CD8-positive, alpha-beta memory T cell (primary cell): ENCODE measurements at regions not wholly inside any gene's neighbourhood (a gene's known extent, or its start where the extent isn't known, plus 50 kb on each side); places are given as distances from the start of the nearest gene placed in this dataset.

Source experiments
- CTCF ChIA-PET: fragments of 350-600 bp; sonication (Branson Sonifier 250); formaldehyde crosslinking; loops from one replicate; lab custom pipeline; 2021; ENCODE audit warnings: antibody characterized with exemption; lab: Charles Lee
- POLR2A ChIA-PET: fragments of 350-600 bp; sonication (Branson Sonifier 250); formaldehyde crosslinking; loops from one replicate; lab custom pipeline; 2021; ENCODE audit warnings: antibody characterized with exemption; lab: Charles Lee
- DNase-seq, 5 donors: peaks; one replicate each; pipeline versions ENCODE4 v3.0.0 to v3.0.0-alpha.2; 2020 to 2022; ENCODE audit warnings: mixed read lengths in 1 of 5
- H3K27ac ChIP-seq: one replicate; pipeline ENCODE4 v1.7.0; 2013; ENCODE audit warnings: low read depth, mild to moderate bottlenecking, low read length, moderate library complexity
- H3K27me3 ChIP-seq: 2 replicates; pipeline ENCODE4 v1.7.0; 2013; ENCODE audit warnings: low read length, mild to moderate bottlenecking; ENCODE audit not compliant: insufficient read depth, poor library complexity, severe bottlenecking
- H3K36me3 ChIP-seq: 2 replicates; pipeline ENCODE4 v1.7.0; 2013; ENCODE audit warnings: mild to moderate bottlenecking, low read length, moderate library complexity; ENCODE audit not compliant: insufficient read depth
- H3K4me1 ChIP-seq: 2 replicates; pipeline ENCODE4 v1.7.0; 2013; ENCODE audit warnings: mild to moderate bottlenecking, low read length, moderate library complexity; ENCODE audit not compliant: insufficient read depth
- H3K4me3 ChIP-seq: 2 replicates; pipeline ENCODE4 v1.7.0; 2013; ENCODE audit warnings: mild to moderate bottlenecking, low read length
- H3K9me3 ChIP-seq: 2 replicates; pipeline ENCODE4 v1.7.0; 2013; ENCODE audit warnings: mild to moderate bottlenecking, low read length
- H3K27ac Mint-ChIP-seq, 8 donors: one replicate each; pipeline ENCODE4 v1.8.0; 2020 to 2021; ENCODE audit warnings: mixed read lengths in 8 of 8, mild to moderate bottlenecking in 6 of 8, inconsistent platforms in 3 of 8, moderate library complexity in 3 of 8
- H3K27me3 Mint-ChIP-seq, 2 donors: one replicate each; pipeline ENCODE4 v1.8.0; 2020 to 2021; ENCODE audit warnings: mixed read lengths in 2 of 2, mild to moderate bottlenecking in 1 of 2, moderate library complexity in 1 of 2
- H3K36me3 Mint-ChIP-seq, 3 donors: one replicate each; pipeline ENCODE4 v1.8.0; 2020 to 2021; ENCODE audit warnings: mixed read lengths in 3 of 3, inconsistent platforms in 1 of 3, mild to moderate bottlenecking in 1 of 3
- H3K4me1 Mint-ChIP-seq, 3 donors: one replicate each; pipeline ENCODE4 v1.8.0; 2020 to 2021; ENCODE audit warnings: mixed read lengths in 3 of 3, inconsistent platforms in 1 of 3, mild to moderate bottlenecking in 1 of 3
- H3K4me3 Mint-ChIP-seq, 7 donors: one replicate each; pipeline ENCODE4 v1.8.0; 2020 to 2021; ENCODE audit warnings: mixed read lengths in 7 of 7, mild to moderate bottlenecking in 6 of 7, moderate library complexity in 4 of 7, inconsistent platforms in 2 of 7
- H3K9me3 Mint-ChIP-seq, 5 donors: one replicate each; pipeline ENCODE4 v1.8.0; 2020 to 2022; ENCODE audit warnings: mixed read lengths in 5 of 5, mild to moderate bottlenecking in 3 of 5, moderate library complexity in 2 of 5, inconsistent platforms in 1 of 5

GRCh38 chr15:91400481-91400880, 300.4 kb downstream of the SV2B start:
- CTCF ChIA-PET: no interaction called here
- H3K27me3 Mint-ChIP-seq: peaks cover 4 to 8% of the 10 kb centered on the region in 2 donors
- Histone ChIP-seq H3K27ac (no peak overlapping the region), H3K36me3 (no peaks in the 10 kb centered on the region), H3K27me3 (no peaks in the 10 kb centered on the region), H3K9me3 (no peaks in the 10 kb centered on the region), H3K4me3 (no peak overlapping the region), H3K4me1 (no peaks in the 10 kb centered on the region)
- no peaks in the 10 kb centered on the region for H3K4me1 Mint-ChIP-seq
- H3K36me3 Mint-ChIP-seq: peaks cover 0 to 5% (median 0%) of the 10 kb centered on the region in 3 donors
- DNase-seq: no peak
- no peak overlapping the region for H3K27ac Mint-ChIP-seq
- peaks cover 0 to 6% (median 5%) of the 10 kb centered on the region in 5 donors for H3K9me3 Mint-ChIP-seq
- POLR2A ChIA-PET: no interaction called here
- no peak overlapping the region for H3K4me3 Mint-ChIP-seq

GRCh38 chr15:91407269-91407889, 307.3 kb downstream of the SV2B start:
- Histone ChIP-seq H3K27ac (no peak overlapping the region), H3K4me1 (peaks cover 15% of the 10 kb centered on the region), H3K36me3 (no peaks in the 10 kb centered on the region), H3K27me3 (no peaks in the 10 kb centered on the region), H3K4me3 (no peak overlapping the region), H3K9me3 (no peaks in the 10 kb centered on the region)
- ChIA-PET POLR2A (no interaction called here), CTCF (interaction anchor here (0.9 to 1.0 kb wide), 2 partner anchors 16 to 38 kb away, joined by 3 read pairs; no protein-coding TSS in a partner anchor)
- Mint-ChIP-seq H3K27ac (peak overlapping the region in 3 of 8 donors; percentile 21 to 62 (median 47)), H3K4me3 (peak overlapping the region in 3 of 7 donors; percentile 3 to 19 (median 11)), H3K4me1 (peaks cover 15 to 31% (median 22%) of the 10 kb centered on the region in 3 donors), H3K36me3 (no peaks in the 10 kb centered on the region), H3K27me3 (peaks cover 3 to 4% of the 10 kb centered on the region in 2 donors), H3K9me3 (no peaks in the 10 kb centered on the region)
- DNase-seq: peak in 1 of 5 donors; percentile 16

DNA sequence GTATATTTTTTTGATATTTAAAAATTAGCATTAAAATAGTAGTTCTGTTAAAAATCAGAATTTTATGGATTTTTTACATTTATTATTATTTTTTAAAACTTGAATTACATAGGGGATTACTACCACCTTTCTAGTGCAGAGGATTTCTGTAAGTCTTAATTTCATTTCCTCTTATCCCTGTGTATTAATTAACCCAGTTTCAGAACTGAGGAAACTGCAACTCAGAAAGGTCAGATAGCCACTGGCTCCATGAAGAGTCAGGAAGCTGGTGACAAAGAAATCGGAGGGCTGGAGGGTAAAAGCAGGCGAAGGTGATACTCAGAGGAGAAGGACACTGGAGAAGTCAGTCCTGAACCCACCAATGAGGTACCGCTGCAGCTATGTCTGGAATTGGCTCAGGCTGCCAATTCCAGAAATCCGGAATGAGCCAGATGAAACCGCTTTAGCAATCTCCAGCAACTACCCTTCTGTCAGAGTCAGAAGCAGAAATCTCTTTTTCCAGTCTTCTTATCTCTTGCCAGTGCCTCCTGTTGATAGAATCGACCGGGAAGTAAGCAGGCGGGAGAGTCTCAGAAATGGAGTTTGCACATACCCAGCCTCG, 308.5 kb downstream of the SV2B start:
- Mint-ChIP-seq H3K9me3 (no peaks in the 10 kb centered on the region), H3K27ac (no peak overlapping the region), H3K36me3 (no peaks in the 10 kb centered on the region), H3K4me1 (peaks cover 15 to 33% (median 24%) of the 10 kb centered on the region in 3 donors), H3K4me3 (no peak overlapping the region), H3K27me3 (peaks cover 3 to 5% of the 10 kb centered on the region in 2 donors)
- ChIA-PET POLR2A (no interaction called here), CTCF (interaction anchor here (1.0 kb wide), 1 partner anchor 14 kb away, joined by 3 read pairs; no protein-coding TSS in a partner anchor)
- Histone ChIP-seq H3K4me1 (peaks cover 15% of the 10 kb centered on the region), H3K27me3 (no peaks in the 10 kb centered on the region), H3K9me3 (no peaks in the 10 kb centered on the region), H3K36me3 (no peaks in the 10 kb centered on the region), H3K27ac (no peak overlapping the region), H3K4me3 (no peak overlapping the region)
- DNase-seq: no peak

- Mint-ChIP-seq H3K27me3 (peaks cover 3 to 5% of the 10 kb centered on the region in 2 donors), H3K27ac (no peak overlapping the region), H3K9me3 (peaks cover 0 to 4% (median 0%) of the 10 kb centered on the region in 5 donors), H3K4me1 (peaks cover 15 to 33% (median 24%) of the 10 kb centered on the region in 3 donors), H3K4me3 (no peak overlapping the region), H3K36me3 (peaks cover 0 to 5% (median 0%) of the 10 kb centered on the region in 3 donors)
- no peak overlapping the region for H3K4me3 ChIP-seq
- H3K9me3 ChIP-seq: no peaks in the 10 kb centered on the region
- H3K27me3 ChIP-seq: no peaks in the 10 kb centered on the region
- H3K36me3 ChIP-seq: no peaks in the 10 kb centered on the region
- POLR2A ChIA-PET: no interaction called here
- no peak overlapping the region for H3K27ac ChIP-seq
- CTCF ChIA-PET: interaction anchor here (0.7 kb wide), 1 partner anchor 14 kb away, joined by 3 read pairs; no protein-coding TSS in a partner anchor
- DNase-seq: no peak
- H3K4me1 ChIP-seq: peaks cover 15% of the 10 kb centered on the region
Observed at GRCh38 chr15:91409387-91409786, 309.3 kb downstream of the SV2B start.

GRCh38 chr15:91411586-91411985, 311.5 kb downstream of the SV2B start:
- no peak for DNase-seq
- POLR2A ChIA-PET: no interaction called here
- H3K4me3 ChIP-seq: no peak overlapping the region
- no peak overlapping the region for H3K4me3 Mint-ChIP-seq
- peaks cover 0 to 15% (median 0%) of the 10 kb centered on the region in 3 donors for H3K36me3 Mint-ChIP-seq
- H3K4me1 ChIP-seq: peaks cover 15% of the 10 kb centered on the region
- peaks cover 0 to 8% (median 0%) of the 10 kb centered on the region in 5 donors for H3K9me3 Mint-ChIP-seq
- CTCF ChIA-PET: no interaction called here
- H3K9me3 ChIP-seq: no peaks in the 10 kb centered on the region
- H3K27me3 Mint-ChIP-seq: peaks cover 3% of the 10 kb centered on the region in 2 donors
- H3K36me3 ChIP-seq: no peaks in the 10 kb centered on the region
- H3K27ac Mint-ChIP-seq: no peak overlapping the region
- H3K4me1 Mint-ChIP-seq: peaks cover 15 to 33% (median 24%) of the 10 kb centered on the region in 3 donors
- no peaks in the 10 kb centered on the region for H3K27me3 ChIP-seq
- H3K27ac ChIP-seq: no peak overlapping the region

DNA sequence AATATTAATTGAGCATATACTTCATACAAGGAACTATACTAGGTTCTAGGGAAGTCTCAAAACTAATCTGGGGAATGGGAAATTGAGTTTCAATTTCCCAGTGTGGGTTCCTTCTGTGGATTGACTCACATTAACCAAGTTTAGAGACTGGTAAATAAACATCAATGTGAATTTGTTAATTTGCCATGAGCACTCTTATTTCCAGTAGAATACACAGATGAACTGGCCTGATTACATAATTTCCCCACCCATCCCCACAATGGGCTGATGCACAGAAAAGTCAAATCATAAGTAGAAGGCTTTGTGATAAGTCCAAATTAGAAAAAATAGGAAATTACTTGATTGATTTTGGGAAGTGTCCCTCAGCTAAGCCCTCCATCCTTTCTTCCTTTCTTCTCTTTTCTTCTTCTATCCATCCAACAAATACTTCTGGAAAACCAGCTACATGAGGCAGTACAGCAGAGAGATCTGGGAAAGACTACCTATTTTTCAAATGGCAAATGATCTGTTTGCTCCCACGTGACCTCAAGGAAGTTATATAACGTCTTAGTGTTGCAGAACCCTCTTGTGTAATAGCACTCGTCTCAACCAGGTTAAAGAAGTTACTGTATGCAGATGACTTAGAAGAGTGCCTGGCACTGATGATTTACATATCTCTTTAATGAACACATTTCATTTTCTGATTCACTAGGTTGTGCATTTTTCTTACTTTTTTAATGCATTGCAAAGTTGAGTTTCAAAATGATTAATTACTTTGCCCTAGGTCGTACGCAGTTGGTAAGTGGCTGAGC, 312.3 kb downstream of the SV2B start:
- Histone ChIP-seq H3K27me3 (no peaks in the 10 kb centered on the region), H3K4me3 (no peak overlapping the region), H3K36me3 (no peaks in the 10 kb centered on the region), H3K9me3 (no peaks in the 10 kb centered on the region), H3K27ac (no peak overlapping the region), H3K4me1 (peaks cover 9% of the 10 kb centered on the region)
- ChIA-PET POLR2A (no interaction called here), CTCF (no interaction called here)
- DNase-seq: no peak
- Mint-ChIP-seq H3K4me1 (peaks cover 11 to 28% (median 19%) of the 10 kb centered on the region in 3 donors), H3K27ac (no peak overlapping the region), H3K4me3 (no peak overlapping the region), H3K36me3 (peaks cover 0 to 21% (median 0%) of the 10 kb centered on the region in 3 donors), H3K9me3 (peaks cover 0 to 8% (median 0%) of the 10 kb centered on the region in 5 donors), H3K27me3 (peaks cover 3% of the 10 kb centered on the region in 2 donors)

DNA sequence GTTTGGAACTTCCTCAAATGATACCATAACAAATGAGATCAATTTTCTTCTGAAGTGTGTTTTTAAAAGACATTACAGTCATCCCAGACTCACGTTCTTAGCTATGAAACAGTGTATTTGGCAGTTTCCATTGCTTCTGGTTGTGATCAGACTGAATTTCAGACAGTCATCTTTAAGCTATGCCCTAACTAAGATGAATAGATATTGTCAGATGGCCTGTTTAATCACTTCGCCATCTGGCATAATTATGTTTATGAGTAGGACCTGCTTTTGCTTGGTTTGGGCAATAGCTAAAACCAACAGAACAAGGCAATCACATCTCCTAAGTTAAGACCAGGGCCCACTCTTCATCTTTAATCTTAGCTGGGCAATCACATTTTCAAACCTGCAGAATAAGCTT, 313.1 kb downstream of the SV2B start:
- H3K27me3 Mint-ChIP-seq: peaks cover 0 to 3% of the 10 kb centered on the region in 2 donors
- no peak overlapping the region for H3K27ac ChIP-seq
- H3K4me1 Mint-ChIP-seq: peaks cover 3 to 20% (median 11%) of the 10 kb centered on the region in 3 donors
- no peaks in the 10 kb centered on the region for H3K36me3 ChIP-seq
- no peaks in the 10 kb centered on the region for H3K9me3 ChIP-seq
- H3K4me3 Mint-ChIP-seq: no peak overlapping the region
- H3K4me1 ChIP-seq: peaks cover 1% of the 10 kb centered on the region
- H3K4me3 ChIP-seq: no peak overlapping the region
- H3K27ac Mint-ChIP-seq: peak overlapping the region in 1 of 8 donors; percentile 21
- no peak for DNase-seq
- CTCF ChIA-PET: no interaction called here
- H3K27me3 ChIP-seq: no peaks in the 10 kb centered on the region
- POLR2A ChIA-PET: no interaction called here
- H3K36me3 Mint-ChIP-seq: peaks cover 0 to 21% (median 0%) of the 10 kb centered on the region in 3 donors
- peaks cover 0 to 8% (median 0%) of the 10 kb centered on the region in 5 donors for H3K9me3 Mint-ChIP-seq
